HG03469 (cell line): ENCODE measurements at regions not wholly inside any gene's neighbourhood (a gene's known extent, or its start where the extent isn't known, plus 50 kb on each side); places are given as distances from the start of the nearest gene placed in this dataset.
"Not testable (repeated sequence)": the region's sequence is repeated elsewhere in the genome, so short reads cannot be mapped to it uniquely, and the experiment has no call there.

Experiments used
- ATAC-seq: cut with Tn5 transposase; IDR thresholded peaks from one replicate; pipeline ENCODE4 v1.9.1; 2021; ENCODE audit warnings: mild to moderate bottlenecking, moderate library complexity, moderate number of reproducible peaks; ENCODE audit not compliant: unreplicated experiment

DNA sequence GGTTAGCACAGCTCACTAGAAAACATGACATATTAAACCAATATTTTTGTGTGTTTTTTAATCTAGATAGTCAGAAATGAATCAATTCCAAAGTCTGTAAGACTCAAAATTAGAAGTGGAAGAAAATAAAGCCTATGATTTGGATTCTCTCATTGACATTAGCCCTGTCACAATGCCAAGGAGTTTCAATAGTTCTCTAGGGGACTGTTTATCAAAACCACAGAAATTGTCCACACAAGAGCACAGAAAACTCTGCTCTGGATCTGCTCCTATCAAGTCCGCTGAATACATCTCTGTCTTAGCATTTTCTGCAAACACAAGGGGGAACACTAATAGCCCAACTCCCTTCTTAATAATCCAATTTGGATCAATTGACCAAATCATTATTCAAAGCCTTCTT lies 152.0 kb downstream of the HS3ST3B1 start:
- no peak for ATAC-seq

DNA sequence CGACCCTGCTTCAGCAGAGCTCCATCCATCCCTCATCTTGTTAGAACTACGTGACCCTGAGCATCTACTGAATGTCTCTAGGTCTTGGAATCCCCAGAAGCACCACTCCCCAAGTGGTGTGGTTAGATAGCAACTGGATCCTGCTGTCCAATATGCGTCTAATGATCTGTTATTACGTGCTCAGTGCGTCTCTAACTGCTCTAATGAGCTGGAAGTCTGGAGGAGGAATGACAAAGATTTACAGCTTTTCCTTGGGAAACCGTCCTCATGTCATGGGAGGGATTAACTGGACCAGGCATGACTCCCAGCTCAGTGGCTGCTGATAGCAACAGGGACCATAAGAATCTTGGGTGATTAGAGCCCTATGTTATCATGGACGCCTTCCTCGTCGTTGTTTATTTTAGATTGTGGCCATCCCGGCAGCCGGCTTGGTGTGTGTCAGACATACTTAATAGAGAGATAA lies 150.9 kb downstream of the HS3ST3B1 start:
- no peak for ATAC-seq

- ATAC-seq: no peak
Observed at GRCh38 chr17:14448818-14449217, 147.9 kb downstream of the HS3ST3B1 start.

GRCh38 chr17:14446825-14447224 lies 145.9 kb downstream of the HS3ST3B1 start:
- ATAC-seq: no peak

- ATAC-seq: no peak
Observed at GRCh38 chr17:14444915-14445314, 144.0 kb downstream of the HS3ST3B1 start.

- no peak for ATAC-seq
Observed at GRCh38 chr17:14442798-14443528, 142.1 kb downstream of the HS3ST3B1 start.

DNA sequence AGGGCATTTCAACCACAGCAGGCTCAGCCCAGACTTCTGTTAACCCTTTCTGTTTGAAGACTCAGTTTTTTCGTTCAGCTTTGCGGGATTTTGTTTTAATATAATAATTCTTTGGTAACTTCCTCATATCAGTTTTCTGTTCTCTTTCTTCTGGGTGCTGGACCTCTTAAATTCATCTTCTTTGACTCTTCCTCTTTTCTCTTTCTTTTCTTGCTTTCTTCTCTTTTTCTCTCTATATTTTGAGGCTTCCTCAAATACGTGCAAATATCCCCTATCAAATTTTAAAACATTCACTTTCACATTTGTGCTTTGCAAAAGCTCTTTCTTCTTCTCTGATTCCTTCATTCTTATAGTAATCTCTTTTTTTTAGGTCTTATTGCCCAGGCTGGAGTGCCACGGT lies 136.3 kb downstream of the HS3ST3B1 start:
- ATAC-seq: no peak

DNA sequence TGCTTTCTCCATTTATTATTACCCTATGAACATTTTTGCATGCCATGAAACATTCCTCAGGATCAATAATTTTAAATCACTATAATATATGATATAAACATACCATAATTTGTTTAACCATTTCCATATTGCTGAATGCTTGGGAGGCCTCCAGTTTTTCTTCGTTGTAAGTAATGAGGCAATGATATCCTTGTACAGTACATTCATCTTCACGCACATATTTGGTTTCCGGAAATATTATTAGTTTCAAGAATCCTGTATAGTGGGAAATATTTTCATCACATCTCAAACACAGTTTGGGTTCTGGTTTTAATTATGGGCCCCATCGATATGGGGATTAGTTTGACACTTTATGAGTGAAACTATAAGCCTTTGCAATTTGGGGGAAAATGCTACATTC lies 135.4 kb downstream of the HS3ST3B1 start:
- no peak for ATAC-seq

- ATAC-seq: peak; percentile 64
Observed at GRCh38 chr17:14434506-14434905, 133.6 kb downstream of the HS3ST3B1 start.

- no peak for ATAC-seq
Observed at GRCh38 chr17:14432079-14432478, 131.2 kb downstream of the HS3ST3B1 start.

GRCh38 chr17:14429084-14429483 lies 128.2 kb downstream of the HS3ST3B1 start:
- no peak for ATAC-seq

- ATAC-seq: no peak
Observed at GRCh38 chr17:14428648-14429029, 127.8 kb downstream of the HS3ST3B1 start.

DNA sequence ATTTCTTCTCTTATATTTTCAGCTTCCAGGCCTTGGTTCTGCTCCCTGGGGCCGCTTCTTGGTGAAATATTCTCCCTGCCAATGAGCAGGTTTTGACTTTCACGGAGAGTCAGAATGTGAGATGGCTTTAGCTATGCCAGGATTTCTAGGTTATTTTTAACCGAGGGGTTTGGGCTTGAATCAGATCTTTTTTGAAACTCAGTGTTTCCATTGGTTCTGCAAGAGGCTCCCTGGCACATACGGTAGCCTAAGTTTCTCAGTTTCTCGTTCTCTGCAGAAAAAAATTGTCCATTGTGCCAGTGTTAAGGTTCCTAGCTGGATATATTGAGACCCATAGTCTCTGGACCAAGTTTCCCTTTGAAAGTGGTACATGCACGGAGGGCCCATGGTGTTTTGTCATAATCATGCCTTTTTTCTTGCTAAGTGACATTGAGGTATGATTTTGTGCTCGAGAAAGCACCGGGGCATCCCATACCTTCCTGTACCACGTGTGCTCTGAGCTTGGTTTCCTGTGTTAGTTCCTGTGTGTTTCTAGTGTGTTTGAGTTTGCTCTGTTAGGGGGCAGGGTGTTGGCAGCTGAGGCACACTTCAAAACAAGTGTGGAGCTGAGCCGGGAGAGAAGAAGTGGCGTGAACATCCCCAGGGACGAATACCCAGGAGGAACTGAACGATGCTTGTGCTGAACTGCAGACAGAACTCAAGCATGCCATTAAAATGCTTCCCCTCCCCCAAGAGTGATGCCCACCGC lies 127.2 kb downstream of the HS3ST3B1 start:
- peak; percentile 76 for ATAC-seq

DNA sequence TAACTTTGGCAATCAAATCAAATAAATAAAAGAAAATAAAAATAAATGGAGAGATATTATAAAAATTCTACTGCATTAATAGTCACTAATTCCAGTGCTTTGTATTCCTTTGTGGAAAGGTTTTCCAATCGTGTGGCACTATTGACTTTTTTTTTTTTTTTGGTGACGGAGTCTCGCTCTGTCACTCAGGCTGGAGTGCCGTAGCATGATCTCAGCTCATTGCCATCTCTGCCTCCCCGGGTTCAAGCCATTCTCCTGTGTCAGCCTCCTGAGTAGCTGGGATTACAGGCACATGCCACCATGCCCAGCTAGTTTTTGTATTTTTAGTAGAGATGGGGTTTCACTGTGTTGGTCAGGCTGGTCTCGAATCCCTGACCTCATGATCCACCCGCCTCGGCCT lies 122.3 kb downstream of the HS3ST3B1 start:
- ATAC-seq: not testable (repeated sequence)

DNA sequence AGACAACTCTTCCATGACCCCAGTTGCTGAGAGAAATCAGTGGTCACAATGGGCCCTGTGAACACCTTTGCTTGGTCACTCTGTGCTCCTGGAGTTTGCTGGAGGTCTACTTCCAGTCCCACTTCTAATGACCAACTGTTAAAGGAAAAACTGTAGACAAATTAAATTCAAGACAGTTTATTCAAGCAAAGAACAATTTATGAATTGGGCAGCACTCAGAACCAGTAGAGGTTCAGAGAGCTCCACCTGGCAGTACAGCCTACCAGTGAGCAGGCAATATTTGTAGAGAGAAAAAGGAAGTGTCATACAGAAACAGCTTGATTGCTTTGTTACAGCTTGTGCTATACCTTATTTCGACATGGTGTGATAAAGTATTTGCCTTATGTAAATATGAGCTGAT lies 116.5 kb downstream of the HS3ST3B1 start:
- no peak for ATAC-seq

GRCh38 chr17:14409292-14409691 lies 108.4 kb downstream of the HS3ST3B1 start:
- ATAC-seq: no peak

DNA sequence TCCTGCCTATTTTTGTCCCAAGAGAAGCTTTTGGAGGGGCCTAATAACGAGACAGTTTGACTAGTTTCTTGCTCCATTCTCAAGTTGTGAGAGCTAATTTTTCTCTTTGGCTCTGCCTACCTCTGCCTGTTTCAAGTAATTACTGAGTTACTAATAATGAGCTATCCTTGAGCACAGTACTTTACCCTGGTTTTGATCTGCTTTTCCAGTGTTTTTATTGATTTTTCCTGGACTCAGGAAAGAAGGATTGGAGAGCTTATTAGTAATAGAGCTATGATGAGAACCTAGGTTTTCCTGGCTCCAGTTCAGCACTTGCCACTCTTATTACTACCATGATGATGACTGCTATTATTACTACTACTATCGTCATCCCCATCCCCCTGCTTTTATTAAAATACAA lies 106.7 kb downstream of the HS3ST3B1 start:
- ATAC-seq: no peak

- ATAC-seq: no peak
Observed at GRCh38 chr17:14405189-14405588, 104.3 kb downstream of the HS3ST3B1 start.
